Sciatic nerve (tissue), 2 donors: ENCODE measurements at regions not wholly inside any gene's neighbourhood (a gene's known extent, or its start where the extent isn't known, plus 50 kb on each side); places are given as distances from the start of the nearest gene placed in this dataset.
"Not testable (repeated sequence)": the region's sequence is repeated elsewhere in the genome, so short reads cannot be mapped to it uniquely, and the experiment has no call there.

Experiments used
- ATAC-seq: fragments of 200-7000 bp; cut with Tn5 transposase; one replicate; pipeline ENCODE4 v1.9.1; 2020; ENCODE audit warnings: mild to moderate bottlenecking, moderate library complexity
- DNase-seq: peaks from one replicate; pipeline ENCODE4 v3.0.0-alpha.2; 2020; ENCODE audit warnings: low spot score
- intact Hi-C: fragments of 100-400 bp; cut with DNase I; formaldehyde crosslinking; loops from one replicate; pipeline ENCODE4 v1.14.2; 2022
- donor health status: DM: no; HTN: no; CAD: no.
- donor health status: DM: no; HTN: no; CAD: no.

- no peak for ATAC-seq
- intact Hi-C loops: no loop called here
- DNase-seq: no peak
Observed at GRCh38 chr13:44887515-44887914, 101.8 kb downstream of the NUFIP1 start.

- intact Hi-C loops: no loop called here
- DNase-seq (no peak), ATAC-seq (no peak)
Observed at GRCh38 chr13:44884076-44884729, 105.1 kb downstream of the NUFIP1 start.

- DNase-seq (no peak), ATAC-seq (peak; percentile 29)
- intact Hi-C loops: no loop called here
Observed at GRCh38 chr13:44879452-44880058, 109.7 kb downstream of the NUFIP1 start.

- intact Hi-C loops: no loop called here
Observed at GRCh38 chr13:44876782-44877324, 112.4 kb downstream of the NUFIP1 start.

GRCh38 chr13:44874886-44875630 lies 114.2 kb downstream of the NUFIP1 start:
- no peak for DNase-seq
- ATAC-seq: no peak
- intact Hi-C loops: no loop called here

More at GRCh38 chr13:44876782-44877324, 112.4 kb downstream of the NUFIP1 start:
- no peak for ATAC-seq
- no peak for DNase-seq

- DNase-seq (no peak), ATAC-seq (no peak)
- intact Hi-C loops: no loop called here
Observed at GRCh38 chr13:44874176-44874575, 115.1 kb downstream of the NUFIP1 start.

- no peak for ATAC-seq
- intact Hi-C loops: no loop called here
- no peak for DNase-seq
Observed at GRCh38 chr13:44873461-44873860, 115.8 kb downstream of the NUFIP1 start.

- no peak for ATAC-seq
- intact Hi-C loops: no loop called here
- DNase-seq: no peak
Observed at GRCh38 chr13:44872751-44873150, 116.5 kb downstream of the NUFIP1 start.

GRCh38 chr13:44870456-44870929 lies 118.8 kb downstream of the NUFIP1 start:
- intact Hi-C loops: no loop called here
- ATAC-seq: peak; percentile 14
- no peak for DNase-seq

GRCh38 chr13:44869167-44869566 lies 120.1 kb downstream of the NUFIP1 start:
- DNase-seq (no peak), ATAC-seq (no peak)
- intact Hi-C loops: no loop called here

GRCh38 chr13:44868397-44868796 lies 120.9 kb downstream of the NUFIP1 start:
- DNase-seq: no peak
- no peak for ATAC-seq
- intact Hi-C loops: no loop called here

- ATAC-seq: no peak
- no peak for DNase-seq
- intact Hi-C loops: no loop called here
Observed at GRCh38 chr13:44867825-44868224, 121.4 kb downstream of the NUFIP1 start.

- DNase-seq (no peak), ATAC-seq (no peak)
- intact Hi-C loops: no loop called here
Observed at GRCh38 chr13:44866411-44866911, 122.8 kb downstream of the NUFIP1 start.

- DNase-seq: no peak
- ATAC-seq: no peak
- intact Hi-C loops: no loop called here
Observed at GRCh38 chr13:44865722-44866410, 123.4 kb downstream of the NUFIP1 start.

- ATAC-seq, intact Hi-C loops, DNase-seq: not testable (repeated sequence)
Observed at GRCh38 chr13:44863641-44864040, 125.6 kb downstream of the NUFIP1 start.

- intact Hi-C loops: no loop called here
- no peak for DNase-seq
- no peak for ATAC-seq
Observed at GRCh38 chr13:44860454-44860853, 128.8 kb downstream of the NUFIP1 start.

- no peak for DNase-seq
- ATAC-seq: no peak
- intact Hi-C loops: no loop called here
Observed at GRCh38 chr13:44857736-44858135, 131.5 kb downstream of the NUFIP1 start.

- ATAC-seq (no peak), DNase-seq (no peak)
- intact Hi-C loops: no loop called here
Observed at GRCh38 chr13:44857061-44857460, 132.2 kb downstream of the NUFIP1 start.

- DNase-seq: no peak
- no peak for ATAC-seq
- intact Hi-C loops: no loop called here
Observed at GRCh38 chr13:44855860-44856259, 133.4 kb downstream of the NUFIP1 start.
